Activated CD4-positive, alpha-beta T cell treated with anti-CD3 and anti-CD28 coated beads, Interleukin-2, Interleukin-4, amounts not matched to agents 100 ng/mL and 50 ng/mL, durations not matched to agents 16 hours and 8 hours (primary cell): ENCODE measurements at regions not wholly inside any gene's neighbourhood (a gene's known extent, or its start where the extent isn't known, plus 50 kb on each side); places are given as distances from the start of the nearest gene placed in this dataset.

Experiments used
- DNase-seq: peaks from one replicate; pipeline ENCODE4 v3.0.0-alpha.2; 2020; ENCODE audit warnings: low spot score

DNA sequence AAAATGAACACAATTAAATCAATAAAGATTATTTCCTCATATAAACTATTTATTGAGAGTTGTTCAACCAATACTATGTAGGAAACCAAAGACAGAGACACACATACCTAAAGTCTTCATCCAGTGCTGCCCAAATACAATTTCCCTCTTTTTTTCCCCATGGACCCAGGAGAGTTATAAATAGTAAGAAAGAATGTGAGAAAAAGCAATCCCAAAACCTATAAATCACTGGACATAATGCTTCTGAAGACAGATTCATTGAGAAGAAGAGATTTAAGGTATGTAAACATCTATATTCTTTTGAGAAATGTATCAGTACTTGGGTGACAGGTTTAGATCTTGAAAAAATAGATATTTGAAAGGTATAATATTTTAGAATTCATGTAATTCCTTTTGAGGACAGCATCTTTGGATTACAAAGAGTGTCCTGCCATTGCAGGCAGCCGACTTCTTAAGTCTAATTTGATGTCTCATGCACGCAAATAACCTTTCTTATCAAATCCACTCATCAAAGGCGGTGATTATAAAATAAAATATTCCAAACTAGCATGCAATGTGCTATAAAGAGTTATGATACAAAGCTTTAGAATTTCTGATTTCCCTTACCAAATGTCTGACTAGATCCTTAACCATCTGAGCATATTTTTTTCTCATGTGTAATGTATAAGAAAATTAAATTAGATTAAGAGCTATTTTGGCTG lies 739.4 kb downstream of the LIG4 start:
- no peak for DNase-seq

DNA sequence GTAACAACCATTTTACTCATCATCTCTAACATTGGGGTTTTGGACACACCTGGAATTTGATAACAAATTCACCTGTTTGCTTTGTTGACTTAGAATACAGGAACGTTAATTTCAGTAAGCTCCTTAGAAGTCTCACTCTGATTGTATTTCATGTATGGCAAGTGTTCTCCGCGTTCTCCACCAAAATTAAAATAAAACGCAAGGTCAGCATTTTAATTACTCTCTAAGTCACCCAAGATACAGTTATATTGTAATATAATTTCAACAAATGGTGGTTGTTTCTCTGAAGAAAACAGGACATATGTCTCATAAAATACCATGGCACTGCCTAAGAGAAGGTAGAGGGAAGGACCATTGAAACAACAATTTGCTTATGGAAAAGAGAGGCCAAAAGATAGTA lies 742.1 kb downstream of the LIG4 start:
- no peak for DNase-seq

DNA sequence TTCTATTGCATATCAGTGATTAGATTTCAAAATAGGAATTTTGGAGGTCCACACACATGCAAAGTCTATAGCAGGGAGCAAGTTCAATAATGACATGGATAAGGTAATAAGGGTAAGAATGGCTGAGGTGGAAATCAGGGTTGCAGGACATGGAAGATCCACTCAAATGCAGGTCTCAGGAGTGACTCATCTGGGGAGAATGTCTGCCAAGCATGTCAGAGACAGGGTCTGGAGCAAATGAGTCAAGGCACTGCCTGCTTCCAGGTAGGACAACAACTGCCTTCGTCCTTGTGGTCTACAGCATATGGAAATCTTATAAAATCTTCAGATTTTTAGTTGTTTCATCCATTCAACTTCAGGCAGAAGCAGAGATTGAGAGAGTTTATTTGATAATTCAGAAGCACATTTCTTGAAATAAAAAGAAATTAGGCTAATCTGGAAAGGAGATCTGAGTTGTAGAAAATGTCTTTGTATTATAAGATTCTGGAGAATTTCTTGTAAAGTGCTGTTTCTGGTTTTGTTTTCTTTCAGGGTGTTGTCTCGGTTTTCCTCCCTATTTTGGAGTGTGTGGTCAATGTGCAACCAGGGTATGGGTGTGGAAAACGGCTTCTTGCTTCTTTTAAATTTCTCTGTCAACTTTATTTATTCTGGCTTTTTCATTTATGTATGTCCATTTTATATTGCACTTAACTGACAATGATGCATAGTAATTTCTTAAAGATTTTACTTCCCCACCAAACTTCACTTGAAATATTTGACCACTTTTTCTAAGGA lies 748.8 kb downstream of the LIG4 start:
- no peak for DNase-seq

DNA sequence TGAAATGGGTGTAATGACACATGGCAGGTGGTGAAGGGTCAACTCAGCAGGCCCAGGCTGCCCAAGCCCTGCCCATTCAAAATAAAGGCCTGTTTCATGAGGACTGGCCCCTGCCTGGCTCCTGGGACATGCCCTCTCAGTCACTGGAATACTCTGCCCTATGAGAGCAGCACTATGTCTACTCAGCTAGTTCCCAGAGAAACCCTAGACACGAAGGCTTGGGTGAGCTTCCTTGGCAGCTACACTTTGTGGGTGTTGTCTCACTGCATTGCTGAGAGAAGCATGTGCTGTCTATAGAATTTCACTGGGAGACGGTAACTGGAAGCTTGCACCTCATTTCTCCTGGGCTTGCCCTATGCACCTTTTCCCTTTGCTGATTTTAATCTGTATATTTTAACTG lies 752.8 kb downstream of the LIG4 start:
- DNase-seq, result no peak

DNA sequence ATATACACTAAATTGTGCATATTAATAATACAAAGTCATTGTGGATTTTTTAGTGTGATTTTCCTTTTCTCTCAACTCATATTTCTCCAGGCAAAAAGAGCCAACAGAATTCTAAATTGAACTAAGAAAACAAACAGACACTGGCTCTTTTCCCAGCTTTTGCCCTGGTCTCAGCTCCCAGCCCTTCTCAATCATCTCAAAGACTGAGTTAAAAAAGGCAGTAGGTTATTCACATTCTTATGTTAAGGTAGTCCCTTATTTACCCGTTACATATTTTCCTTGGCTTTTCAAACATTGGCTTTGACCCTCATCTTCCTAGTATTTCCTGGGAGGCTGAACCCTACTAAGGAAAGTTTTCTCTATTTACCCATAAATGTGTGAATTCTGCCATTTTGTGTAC lies 753.6 kb downstream of the LIG4 start:
- no peak for DNase-seq

DNA sequence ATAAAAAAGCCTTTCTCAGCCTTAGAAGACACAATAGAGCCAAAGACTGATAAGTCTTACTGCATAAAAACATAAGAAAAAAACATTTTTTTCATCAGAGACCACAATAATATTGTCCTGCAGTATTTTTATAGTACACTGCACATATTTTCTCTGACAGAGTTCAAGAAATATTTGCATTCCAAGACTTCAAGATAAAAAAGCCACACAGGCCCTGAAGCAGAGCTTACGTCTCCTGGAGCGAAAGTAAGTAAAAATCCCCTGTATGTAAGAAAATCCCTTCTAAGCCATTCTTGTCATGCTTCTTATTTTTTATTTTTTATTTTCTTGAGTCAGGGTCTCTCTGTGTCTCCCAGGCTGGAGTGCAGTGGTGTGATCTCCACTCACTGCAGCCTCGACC lies 755.9 kb downstream of the LIG4 start:
- DNase-seq, result no peak

DNA sequence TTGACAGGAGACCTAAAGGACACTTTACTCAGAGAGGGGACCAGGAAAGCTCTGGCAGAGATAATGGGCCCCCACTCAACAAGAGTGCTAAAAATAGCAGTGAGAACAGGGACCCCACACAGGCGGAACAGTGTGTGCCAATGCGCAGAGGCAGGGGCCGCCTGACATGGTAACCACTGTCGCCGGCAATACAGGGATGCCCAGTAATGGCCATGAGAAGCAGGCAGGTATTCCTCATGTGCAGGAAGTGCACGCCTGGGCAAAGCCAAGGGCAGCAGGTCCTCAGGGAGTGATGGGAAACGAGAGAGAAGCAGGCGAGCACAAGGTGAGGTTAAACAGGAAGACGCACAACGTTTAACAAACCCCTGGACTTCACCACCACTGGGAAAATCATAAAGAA lies 757.1 kb downstream of the LIG4 start:
- DNase-seq, result no peak

DNA sequence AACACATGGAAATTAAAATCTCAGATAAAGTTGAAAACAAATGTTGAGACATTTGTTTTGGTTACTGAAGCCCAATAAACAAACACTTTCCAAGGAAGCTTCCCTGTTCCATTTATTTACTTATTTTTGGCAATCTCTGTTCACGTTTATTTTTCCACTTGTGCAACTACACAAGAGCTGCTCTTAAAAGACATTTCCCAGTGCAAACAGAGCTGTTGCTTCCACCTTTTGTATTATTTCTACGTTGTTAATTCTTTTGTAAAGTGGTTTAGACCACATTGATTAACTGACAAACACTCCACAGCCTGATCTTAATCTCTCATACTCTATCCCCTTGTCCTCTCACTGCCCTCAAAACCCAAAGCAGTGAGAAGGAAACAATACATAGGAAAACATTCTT lies 757.6 kb downstream of the LIG4 start:
- no peak for DNase-seq

DNA sequence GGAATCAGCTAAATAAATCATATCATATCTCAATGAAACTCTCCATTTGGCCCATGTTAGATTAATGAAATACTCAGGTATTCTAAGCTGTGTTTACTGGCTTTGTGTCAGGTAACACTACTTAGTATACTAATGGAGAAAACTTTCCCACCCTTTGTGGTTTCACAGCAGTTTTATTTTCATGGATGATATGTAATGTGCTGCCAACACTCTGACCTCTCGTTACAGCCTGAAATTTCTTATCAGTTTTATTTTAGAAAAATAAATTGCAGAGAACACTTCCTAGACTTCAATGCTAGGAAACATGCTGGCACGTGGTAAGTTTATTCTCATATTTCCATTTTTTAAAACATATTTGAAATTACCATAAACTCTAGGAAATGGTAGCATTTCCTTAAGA lies 758.9 kb downstream of the LIG4 start:
- no peak for DNase-seq

DNA sequence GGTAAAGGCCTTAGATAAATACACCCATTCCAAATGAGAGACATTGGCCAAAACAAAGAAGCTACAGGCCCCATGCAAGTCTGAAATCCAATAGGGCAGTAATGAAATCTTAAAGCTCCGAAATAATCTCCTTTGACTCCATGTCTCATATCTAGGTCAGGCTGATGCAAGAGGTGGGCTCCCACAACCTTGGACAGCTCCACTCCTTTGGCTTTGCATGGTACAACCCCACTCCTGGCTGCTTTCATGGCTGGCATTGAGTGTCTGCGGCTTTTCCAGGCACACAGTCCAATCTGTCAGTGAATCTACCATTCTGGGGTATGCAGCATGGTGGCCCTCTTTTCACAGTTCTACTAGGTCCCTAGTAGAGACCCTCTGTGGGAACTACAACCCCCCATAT lies 762.5 kb downstream of the LIG4 start:
- DNase-seq, result no peak

DNA sequence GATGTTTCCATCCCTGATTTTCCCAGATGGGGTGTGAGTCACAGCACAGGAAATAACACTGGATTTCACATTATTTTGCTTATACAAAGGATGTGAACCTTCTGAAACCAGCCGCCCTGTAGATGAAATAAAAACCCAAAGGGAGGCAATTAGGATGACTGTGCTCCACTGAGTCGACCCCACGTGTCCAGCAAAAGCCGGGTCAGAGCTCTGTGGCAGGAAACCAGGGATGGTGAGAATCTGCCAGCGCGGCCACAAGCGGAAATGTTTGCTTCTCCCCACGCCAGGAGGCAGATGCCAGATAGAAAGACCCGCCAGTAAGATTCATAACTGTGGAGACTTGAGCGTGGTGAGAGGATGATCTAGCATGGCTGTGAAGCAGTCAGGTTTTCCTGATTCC lies 764.4 kb downstream of the LIG4 start:
- DNase-seq, result no peak

DNA sequence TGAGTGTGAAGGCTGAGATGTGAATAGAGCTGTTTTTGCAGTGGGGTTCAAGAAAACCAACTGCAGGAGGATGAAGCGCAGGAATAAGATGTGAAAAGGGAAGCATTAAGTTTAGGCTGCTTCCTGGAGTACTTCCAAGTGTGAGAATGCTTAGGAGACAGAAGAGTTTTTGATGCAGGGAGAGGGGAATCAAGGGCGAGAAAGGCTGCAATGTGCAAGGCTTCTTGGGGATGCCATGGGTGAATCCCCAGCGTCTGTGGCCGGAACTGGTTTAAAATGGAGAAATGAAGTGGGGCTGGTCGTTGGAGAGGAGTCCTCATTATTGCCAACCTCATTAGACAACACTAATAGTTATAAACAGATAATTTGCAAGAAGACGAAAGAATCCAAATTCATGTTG lies 764.9 kb downstream of the LIG4 start:
- DNase-seq, result no peak

DNA sequence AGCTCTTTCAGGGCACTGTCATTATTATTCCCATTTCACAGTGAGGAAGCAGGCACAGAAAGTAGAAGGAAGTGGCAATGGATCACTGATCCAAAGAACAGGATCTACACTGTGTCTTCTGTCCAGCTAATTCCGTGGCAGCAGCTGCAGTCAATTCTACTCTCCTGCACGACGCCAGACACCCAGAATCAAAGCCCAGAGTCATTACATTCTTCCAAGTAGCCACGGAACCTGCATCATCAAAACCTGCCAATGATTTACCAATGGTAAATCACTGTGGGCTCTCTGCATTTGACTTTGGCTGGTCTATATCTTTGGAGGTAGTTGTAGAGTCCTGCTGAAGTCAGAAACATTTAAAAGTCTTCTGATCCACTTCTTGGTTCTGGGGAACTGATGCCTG lies 767.7 kb downstream of the LIG4 start:
- no peak for DNase-seq

DNA sequence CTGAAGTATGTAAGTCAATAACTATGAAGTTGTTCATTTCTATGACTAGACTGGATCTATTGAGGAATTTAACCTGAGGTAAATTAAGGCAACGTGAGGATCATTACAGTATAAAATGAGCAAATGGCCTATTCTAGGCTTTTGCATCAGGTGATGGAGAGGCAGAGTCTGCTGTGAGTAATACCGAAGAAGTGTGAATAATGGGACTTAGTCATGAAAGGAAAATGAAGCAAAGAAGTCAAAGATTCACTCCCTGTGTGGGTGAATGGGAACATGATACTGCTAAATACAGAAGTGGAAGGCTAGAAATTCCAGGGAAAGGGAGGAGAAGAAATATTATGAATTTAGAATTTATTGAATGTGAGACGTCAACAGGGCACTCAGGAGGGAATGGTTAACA lies 774.1 kb downstream of the LIG4 start:
- DNase-seq, result no peak

DNA sequence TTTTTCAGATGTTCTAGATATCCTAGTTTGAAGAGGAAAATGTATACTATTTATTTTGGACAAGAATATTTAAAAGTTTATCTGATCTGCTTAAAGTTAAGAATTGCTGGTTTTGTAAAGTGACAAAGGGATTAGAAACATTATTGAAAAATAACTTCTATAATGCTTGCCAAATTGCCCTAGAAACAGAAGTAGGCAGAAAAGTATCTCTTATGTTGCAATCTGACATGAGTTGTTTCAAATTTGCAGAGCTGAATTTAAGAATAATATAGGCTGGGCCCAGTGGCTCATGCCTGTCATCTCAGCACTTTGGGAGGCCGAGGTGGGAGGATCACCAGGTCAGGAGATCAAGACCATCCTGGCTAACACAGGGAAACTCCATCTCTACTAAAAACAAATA lies 777.1 kb downstream of the LIG4 start:
- no peak for DNase-seq

DNA sequence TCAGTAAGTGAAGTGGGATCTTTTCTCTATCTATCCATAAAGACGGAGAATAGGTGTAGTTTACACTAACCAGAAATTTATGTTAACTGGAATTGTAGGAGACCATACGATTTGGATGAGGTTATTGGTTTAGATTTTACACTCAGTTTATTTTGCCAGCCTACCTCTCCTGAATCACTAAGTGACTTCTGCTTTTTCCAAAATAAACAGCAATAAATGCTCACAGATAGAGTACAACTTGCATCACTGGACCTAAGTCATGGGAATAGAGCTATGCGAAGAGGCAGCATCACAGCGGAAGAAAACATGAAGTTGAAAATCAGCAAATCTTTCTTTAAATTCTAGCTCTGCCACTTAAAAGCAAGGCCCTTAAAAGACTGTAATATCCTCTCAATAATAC lies 781.0 kb downstream of the LIG4 start:
- no peak for DNase-seq

DNA sequence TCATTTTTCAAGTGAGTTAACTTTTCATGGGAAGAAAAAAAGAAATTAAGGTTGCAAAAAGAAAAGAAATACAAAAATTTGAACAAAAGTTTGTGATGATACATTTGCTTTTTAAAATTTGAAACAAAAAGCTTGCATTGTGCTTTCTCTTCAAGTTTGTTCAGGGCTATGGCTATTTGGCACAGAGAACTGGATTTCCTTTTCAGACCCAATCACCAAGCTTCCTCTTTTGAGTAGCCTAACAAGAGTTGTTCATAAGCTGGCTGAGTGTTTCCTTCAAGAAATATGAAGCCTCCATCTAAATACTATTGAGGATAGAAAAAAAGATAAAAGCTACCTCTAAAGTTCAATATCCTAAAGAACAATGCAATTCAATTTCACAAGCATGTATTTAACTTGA lies 787.8 kb downstream of the LIG4 start:
- DNase-seq, result no peak

DNA sequence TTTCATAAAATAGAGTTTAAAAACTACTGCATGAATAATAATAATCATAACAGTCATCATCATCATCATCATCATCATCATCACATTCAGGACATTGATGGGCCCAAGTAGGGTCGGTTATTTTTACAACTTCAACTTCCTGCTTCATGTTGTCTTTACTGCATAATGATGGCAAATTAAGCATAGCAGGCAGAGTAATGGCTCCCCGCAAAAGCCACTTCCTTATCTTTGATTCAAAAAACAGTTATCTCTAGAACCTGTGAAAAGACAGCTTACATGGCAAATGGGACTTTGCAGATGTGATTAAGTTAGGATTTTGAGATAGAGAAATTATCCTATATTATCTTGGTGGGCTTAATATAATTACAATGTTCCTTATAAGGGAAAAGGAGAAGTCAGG lies 792.9 kb downstream of the LIG4 start:
- no peak for DNase-seq

DNA sequence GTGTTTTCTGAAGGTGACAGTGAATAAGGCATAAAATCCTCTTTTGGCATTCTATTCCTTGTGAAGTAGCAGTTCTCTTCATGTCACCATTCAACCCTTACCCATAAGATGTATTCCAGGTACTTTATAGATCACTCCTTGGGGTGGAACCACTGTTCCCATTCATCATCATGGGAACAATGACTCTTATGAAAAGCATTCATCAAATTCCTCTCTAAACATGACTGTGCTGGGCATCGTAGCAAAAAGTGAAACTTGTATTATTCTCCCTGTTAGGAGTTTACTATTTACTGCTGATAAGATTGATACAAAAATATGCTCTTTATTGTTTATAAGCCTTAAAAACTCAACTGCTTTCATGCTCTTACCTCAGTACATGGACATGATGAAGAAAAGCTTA lies 793.4 kb downstream of the LIG4 start:
- DNase-seq, result no peak

DNA sequence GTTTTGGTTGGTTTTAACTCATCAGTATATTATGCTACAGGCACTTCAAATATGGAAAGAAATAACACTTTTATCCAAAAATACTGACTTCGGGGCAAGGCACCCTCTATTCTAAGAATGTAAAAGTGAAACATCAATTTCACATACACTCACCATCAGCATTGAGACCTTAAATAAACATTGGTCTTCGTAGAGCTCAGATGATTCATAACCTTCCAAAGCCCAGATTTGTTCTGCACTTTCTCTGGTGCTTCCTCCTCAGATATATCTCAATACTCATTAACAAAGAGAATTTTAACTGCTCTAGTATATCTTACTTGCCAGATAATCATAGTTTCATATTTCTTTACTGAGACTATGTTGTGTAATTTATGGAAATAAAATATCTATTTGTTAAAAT lies 794.3 kb downstream of the LIG4 start:
- no peak for DNase-seq

DNA sequence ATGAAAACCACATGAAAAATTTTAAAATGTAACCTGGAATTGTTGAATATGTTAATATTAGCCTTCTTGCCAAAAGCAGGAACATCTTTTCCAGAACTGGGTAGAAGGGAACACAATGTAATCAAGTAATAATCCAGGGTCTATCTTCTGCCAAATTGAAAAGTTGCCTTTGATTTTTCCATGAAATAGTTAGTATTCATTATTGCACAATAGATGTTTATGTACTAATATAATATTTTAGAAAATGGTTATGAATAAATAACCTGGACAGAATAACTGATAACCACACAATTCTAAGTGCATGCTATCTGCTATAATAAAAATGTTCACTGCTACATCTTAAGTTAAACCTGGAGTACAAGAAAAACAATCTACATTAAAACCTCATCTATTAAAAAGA lies 802.3 kb downstream of the LIG4 start:
- no peak for DNase-seq

DNA sequence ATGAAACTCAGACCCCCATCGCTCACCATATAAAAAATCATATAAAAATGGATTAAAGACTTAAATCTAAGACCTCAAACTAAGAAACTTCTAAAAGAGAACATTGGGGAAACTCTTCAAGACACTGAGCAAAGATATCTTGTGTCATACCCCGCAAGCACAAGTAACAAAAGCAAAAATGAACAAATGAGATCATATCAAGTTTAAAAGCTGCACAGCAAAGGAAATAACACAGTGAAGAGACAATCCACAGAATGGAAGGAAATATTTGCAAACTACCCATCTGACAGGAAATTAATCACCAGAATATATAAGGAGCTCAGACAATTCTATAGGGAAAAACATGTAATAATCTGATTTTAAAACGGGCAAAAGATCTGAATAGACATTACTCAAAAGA lies 808.3 kb downstream of the LIG4 start:
- no peak for DNase-seq

DNA sequence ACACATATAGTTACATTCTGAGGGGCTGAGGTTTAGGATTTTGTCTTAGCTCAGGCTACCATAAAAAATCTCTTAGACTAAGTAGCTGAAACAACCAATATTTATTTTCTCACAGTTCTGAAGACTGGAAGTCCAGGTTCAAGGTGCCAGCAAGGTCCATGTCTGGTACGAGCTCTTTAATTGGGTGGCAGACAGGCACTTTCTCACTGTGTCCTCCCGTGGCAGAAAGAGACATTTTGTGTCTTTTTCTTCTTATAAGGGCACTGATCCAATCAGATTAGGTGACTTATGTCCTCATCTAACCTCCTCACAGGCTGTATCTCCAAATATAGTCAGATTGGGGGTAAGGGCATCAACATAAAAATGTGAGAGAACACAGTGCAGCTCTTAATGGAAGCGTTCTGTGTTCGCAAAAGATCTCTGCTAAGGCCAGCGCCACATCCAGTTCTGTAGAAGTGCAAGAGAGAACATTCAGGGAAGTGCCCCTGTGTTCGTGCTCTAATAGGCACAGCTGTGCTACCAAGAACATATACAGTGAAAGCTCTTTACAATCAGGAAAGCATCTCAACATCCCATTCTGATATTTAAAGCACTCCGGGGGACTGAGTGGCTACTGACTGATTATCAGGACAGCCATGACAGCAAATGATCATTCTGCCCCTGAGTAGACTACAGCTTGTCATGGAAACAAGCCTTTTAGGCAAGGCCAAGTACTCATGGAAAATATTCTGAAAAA lies 819.2 kb downstream of the LIG4 start:
- DNase-seq, result no peak
